H9 (cell line): ENCODE measurements at regions not wholly inside any gene's neighbourhood (a gene's known extent, or its start where the extent isn't known, plus 50 kb on each side); places are given as distances from the start of the nearest gene placed in this dataset.

Source experiments
- DNase-seq: peaks from one replicate; pipeline ENCODE4 v3.0.0-alpha.2; 2017
- H2AFZ ChIP-seq: one replicate; pipeline ENCODE4 v1.6.1; 2013; ENCODE audit warnings: mild to moderate bottlenecking, low read length, control low read depth, moderate library complexity
- H2AK5ac ChIP-seq: 2 replicates; pipeline ENCODE4 v1.6.1; 2013; ENCODE audit warnings: low read length, control low read depth, mixed read lengths; ENCODE audit not compliant: insufficient read length
- H2BK120ac ChIP-seq: one replicate; pipeline ENCODE4 v1.6.1; 2013; ENCODE audit warnings: low read depth, mild to moderate bottlenecking, low read length, control low read depth, inconsistent platforms; ENCODE audit not compliant: poor library complexity, severe bottlenecking
- H2BK12ac ChIP-seq: 2 replicates; pipeline ENCODE4 v1.6.1; 2013; ENCODE audit warnings: low read length, control low read depth, mixed read lengths, low read depth; ENCODE audit not compliant: insufficient read length
- H2BK15ac ChIP-seq: 2 replicates; pipeline ENCODE4 v1.6.1; 2013; ENCODE audit warnings: low read depth, low read length, control low read depth
- H2BK20ac ChIP-seq: one replicate; pipeline ENCODE4 v1.6.1; 2013; ENCODE audit warnings: low read depth, mild to moderate bottlenecking, low read length, control low read depth, inconsistent platforms; ENCODE audit not compliant: poor library complexity, severe bottlenecking
- H2BK5ac ChIP-seq: 2 replicates; pipeline ENCODE4 v1.6.1; 2013; ENCODE audit warnings: low read length, control low read depth, mixed read lengths; ENCODE audit not compliant: insufficient read length
- H3K14ac ChIP-seq: 2 replicates; pipeline ENCODE4 v1.6.1; 2013; ENCODE audit warnings: low read length, control low read depth; ENCODE audit not compliant: insufficient read depth
- H3K18ac ChIP-seq: 2 replicates; pipeline ENCODE4 v1.6.1; 2013; ENCODE audit warnings: low read depth, mild to moderate bottlenecking, mixed read lengths, low read length, control low read depth; ENCODE audit not compliant: insufficient read length
- H3K23ac ChIP-seq: 2 replicates; pipeline ENCODE4 v1.6.1; 2013; ENCODE audit warnings: low read length, control low read depth, mixed read lengths, low read depth; ENCODE audit not compliant: insufficient read length
- H3K23me2 ChIP-seq: 2 replicates; pipeline ENCODE4 v1.6.1; 2013; ENCODE audit warnings: low read depth, mild to moderate bottlenecking, mixed read lengths, low read length, control low read depth; ENCODE audit not compliant: insufficient read length, poor library complexity, severe bottlenecking
- H3K27ac ChIP-seq: 2 replicates; pipeline ENCODE4 v1.5.1; 2013; ENCODE audit warnings: low read length, control low read depth, mixed read lengths, low read depth; ENCODE audit not compliant: insufficient read length
- H3K27me3 ChIP-seq: 2 replicates; pipeline ENCODE4 v1.6.1; 2013; ENCODE audit warnings: low read length, control low read depth, inconsistent platforms; ENCODE audit not compliant: insufficient read depth
- H3K4ac ChIP-seq: 2 replicates; pipeline ENCODE4 v1.6.1; 2013; ENCODE audit warnings: low read depth, mild to moderate bottlenecking, control low read depth, inconsistent platforms, low read length, moderate library complexity
- H3K4me1 ChIP-seq: 2 replicates; pipeline ENCODE4 v1.6.1; 2013; ENCODE audit warnings: low read length, control low read depth, inconsistent platforms; ENCODE audit not compliant: insufficient read depth
- H3K4me2 ChIP-seq: 2 replicates; pipeline ENCODE4 v1.6.1; 2013; ENCODE audit warnings: low read length, control low read depth, mixed read lengths; ENCODE audit not compliant: insufficient read length, insufficient read depth
- H3K56ac ChIP-seq: 2 replicates; pipeline ENCODE4 v1.6.1; 2013; ENCODE audit warnings: low read depth, mild to moderate bottlenecking, mixed read lengths, low read length, control low read depth; ENCODE audit not compliant: insufficient read length
- H3K79me1 ChIP-seq: 2 replicates; pipeline ENCODE4 v1.6.1; 2013; ENCODE audit warnings: low read depth, mild to moderate bottlenecking, moderate library complexity, low read length, control low read depth, inconsistent platforms; ENCODE audit not compliant: insufficient read depth, poor library complexity, severe bottlenecking
- H3K79me2 ChIP-seq: 2 replicates; pipeline ENCODE4 v1.6.1; 2013; ENCODE audit warnings: low read length, control low read depth, inconsistent platforms; ENCODE audit not compliant: insufficient read depth
- H3K9ac ChIP-seq: 2 replicates; pipeline ENCODE4 v1.6.1; 2013; ENCODE audit warnings: low read length, control low read depth, mixed read lengths; ENCODE audit not compliant: insufficient read length; ENCODE audit errors: extremely low read depth
- H3K9me3 ChIP-seq: one replicate; pipeline ENCODE4 v1.6.1; 2013; ENCODE audit warnings: low read depth, low read length, inconsistent platforms; ENCODE audit not compliant: control insufficient read depth
- H3T11ph ChIP-seq: one replicate; pipeline ENCODE4 v1.6.1; 2013; ENCODE audit warnings: mild to moderate bottlenecking, low read length, control low read depth, inconsistent platforms
- H4K20me1 ChIP-seq: one replicate; pipeline ENCODE4 v1.6.1; 2013; ENCODE audit not compliant: control insufficient read depth, insufficient read length, insufficient read depth
- H4K5ac ChIP-seq: 2 replicates; pipeline ENCODE4 v1.6.1; 2013; ENCODE audit warnings: low read depth, mild to moderate bottlenecking, mixed read lengths, low read length, control low read depth; ENCODE audit not compliant: insufficient read length
- H4K8ac ChIP-seq: replicated peaks from 2 replicates; pipeline ENCODE4 v1.6.1; 2013; ENCODE audit warnings: low read length, control low read depth, mixed read lengths, low read depth; ENCODE audit not compliant: insufficient read length
- H4K91ac ChIP-seq: 2 replicates; pipeline ENCODE4 v1.6.1; 2013; ENCODE audit warnings: low read depth, mild to moderate bottlenecking, moderate library complexity, mixed read lengths, low read length, control low read depth; ENCODE audit not compliant: insufficient read length
- H3K27ac Mint-ChIP-seq, 3 experiments: 2 replicates in 2 of 3; 3 replicates in 1 of 3; pipeline ENCODE4 v1.8.0; 2020 to 2021; ENCODE audit warnings: mixed read lengths in 3 of 3, mild to moderate bottlenecking in 1 of 3, moderate library complexity in 1 of 3
- H3K27me3 Mint-ChIP-seq: 2 replicates; pipeline ENCODE4 v1.8.0; 2021; ENCODE audit warnings: low read depth, mild to moderate bottlenecking, moderate library complexity, mixed read lengths
- H3K36me3 Mint-ChIP-seq, 3 experiments: 2 replicates in 2 of 3; 3 replicates in 1 of 3; pipeline ENCODE4 v1.8.0; 2020 to 2021; ENCODE audit warnings: low read depth in 3 of 3, mixed read lengths in 3 of 3; ENCODE audit not compliant: insufficient read depth in 1 of 3
- H3K4me1 Mint-ChIP-seq, 2 experiments: 2 replicates each; pipeline ENCODE4 v1.8.0; 2020; ENCODE audit warnings: mixed read lengths in 2 of 2
- H3K4me3 Mint-ChIP-seq, 2 experiments: 2 replicates in 1 of 2; 3 replicates in 1 of 2; pipeline ENCODE4 v1.8.0; 2020 to 2021; ENCODE audit warnings: mild to moderate bottlenecking in 2 of 2, mixed read lengths in 2 of 2, moderate library complexity in 1 of 2
- H3K9me3 Mint-ChIP-seq, 2 experiments: 2 replicates in 1 of 2; 3 replicates in 1 of 2; pipeline ENCODE4 v1.8.0; 2020; ENCODE audit warnings: mild to moderate bottlenecking in 2 of 2, mixed read lengths in 2 of 2, moderate library complexity in 1 of 2
- CTCF ChIP-seq: fragments of 200-600 bp; sonication (generic); conservative IDR thresholded peaks from 3 replicates; pipeline ENCODE4 v1.8.0; 2021; ENCODE audit warnings: antibody characterized with exemption, mild to moderate bottlenecking
- WGBS: extraction: QIAGEN DNeasy Blood & Tissue Kit; methylation state at CpG from one replicate; pipeline ENCODE4 v1.1.7; 2013; ENCODE audit warnings: missing lambda C conversion rate, low lambda C conversion rate, mixed read lengths; ENCODE audit not compliant: insufficient read length; ENCODE audit errors: extremely low coverage; 5-methylcytosine and 5-hydroxymethylcytosine counted together

GRCh38 chr4:107562316-107562715 lies 157.7 kb downstream of the PAPSS1 start:
- Mint-ChIP-seq H3K9me3 (peaks cover 0 to 2% of the 10 kb centered on the region in 2 experiments; a peak in 1 of 5 replicates), H3K4me3 (no peak overlapping the region), H3K27me3 (no peaks in the 10 kb centered on the region), H3K36me3 (no peaks in the 10 kb centered on the region), H3K27ac (no peak overlapping the region), H3K4me1 (peaks cover 11 to 12% of the 10 kb centered on the region in 2 experiments)
- Histone ChIP-seq H4K5ac (no peak overlapping the region), H4K20me1 (no peaks in the 10 kb centered on the region), H3K9me3 (no peaks in the 10 kb centered on the region), H3K56ac (no peak overlapping the region), H3K23ac (no peak overlapping the region), H3K9ac (no peak overlapping the region), H2BK12ac (no peak overlapping the region), H4K8ac (no peak overlapping the region), H3K18ac (no peak overlapping the region), H2BK20ac (no peak overlapping the region), H3K4me2 (no peak overlapping the region), H3K79me1 (no peaks in the 10 kb centered on the region), H2BK15ac (no peak overlapping the region), H3K4ac (no peak overlapping the region), H2BK5ac (no peak overlapping the region), H3T11ph (no peak overlapping the region), H3K4me1 (peaks cover 5% of the 10 kb centered on the region; the same call in 1 of the 2 replicates), H4K91ac (no peak overlapping the region), H2AFZ (no peak overlapping the region), H3K27me3 (no peaks in the 10 kb centered on the region), H3K23me2 (no peaks in the 10 kb centered on the region), H3K79me2 (no peaks in the 10 kb centered on the region), H3K27ac (no peak overlapping the region), H2BK120ac (no peak overlapping the region), H2AK5ac (no peak overlapping the region), H3K14ac (no peak overlapping the region)
- WGBS = no CpG with 5 or more reads among the region's 2 CpGs
- no peak for TF ChIP-seq CTCF
- DNase-seq = no peak
